HepG2 (cell line): ENCODE measurements at regions not wholly inside any gene's neighbourhood (a gene's known extent, or its start where the extent isn't known, plus 50 kb on each side); places are given as distances from the start of the nearest gene placed in this dataset.

ENCODE experiments used
- ATAC-seq: fragments of 200-7000 bp; cut with Tn5 transposase; 3 replicates; pipeline ENCODE4 v1.9.1; 2020; ENCODE audit warnings: mild to moderate bottlenecking, moderate library complexity
- BruUV-seq: library from RNA; stranded (reverse); fragments of 400-500 nt; replicated peaks from 2 replicates; lab custom pipeline; 2021; lab: Mats Ljungman, UMichigan
- CTCF ChIA-PET: fragments of 300-600 bp; formaldehyde crosslinking; extraction: SDS; loops from one replicate; lab custom pipeline; 2021; ENCODE audit warnings: low total read pairs, inconsistent platforms, low intra/inter-chr PET ratio; lab: Yijun Ruan, JAX
- POLR2A ChIA-PET: fragments of 350-600 bp; sonication (Branson Sonifier 250); formaldehyde crosslinking; loops from one replicate; lab custom pipeline; 2020; ENCODE audit warnings: antibody characterized with exemption, inconsistent platforms; lab: Yijun Ruan, JAX
- DNase-seq: peaks from one replicate; pipeline ENCODE4 v3.0.0-alpha.2; 2015; ENCODE audit warnings: low spot score
- FAIRE-seq: peaks from 3 replicates; lab custom pipeline; 2011; peaks lifted over from hg19 to GRCh38; lab: Jason Lieb, UNC
- H2AFZ ChIP-seq: one replicate; pipeline ENCODE4 v1.6.1; 2011; ENCODE audit warnings: low read length, inconsistent platforms
- H3K27ac ChIP-seq: fragments of 300-600 bp; 3 replicates; pipeline ENCODE4 v1.8.0; 2011; ENCODE audit warnings: mixed run types, mild to moderate bottlenecking, mixed read lengths, low read length, inconsistent platforms; ENCODE audit not compliant: insufficient read depth; ENCODE audit errors: extremely low read length
- H3K27me3 ChIP-seq, 2 experiments: fragments of 200-600 bp in 1 of 2; 2 replicates in 1 of 2; 3 replicates in 1 of 2; pipeline versions ENCODE4 v1.6.0 to v1.8.0; 2011; ENCODE audit warnings: low read length in 2 of 2, mild to moderate bottlenecking in 2 of 2, moderate library complexity in 2 of 2, inconsistent platforms in 1 of 2; ENCODE audit not compliant: insufficient read depth in 2 of 2, control insufficient read depth in 1 of 2
- H3K36me3 ChIP-seq, 2 experiments: fragments of 200-600 bp in 1 of 2; replicated peaks in 1 of 2; 2 replicates in 1 of 2; 3 replicates in 1 of 2; pipeline versions ENCODE4 v1.5.1 to v1.8.0; 2011; ENCODE audit warnings: low read length in 2 of 2, inconsistent platforms in 1 of 2; ENCODE audit not compliant: insufficient read depth in 2 of 2, control insufficient read depth in 1 of 2
- H3K4me1 ChIP-seq: 2 replicates; pipeline ENCODE4 v1.5.1; 2012; ENCODE audit warnings: low read length, inconsistent platforms; ENCODE audit not compliant: insufficient read depth
- H3K4me2 ChIP-seq: 2 replicates; pipeline ENCODE4 v1.6.0; 2011; ENCODE audit warnings: low read depth, low read length, inconsistent platforms
- H3K4me3 ChIP-seq, 3 experiments: fragments of 200-600 bp in 1 of 3; sonication (generic), shearing (Covaris generic) in 1 of 3; replicated peaks in 1 of 3; 2 replicates each; pipeline ENCODE4 v1.5.1; 2011 to 2016; ENCODE audit warnings: low read length in 3 of 3, inconsistent platforms in 2 of 3, low read depth in 2 of 3, mild to moderate bottlenecking in 2 of 3, control low read depth in 1 of 3, mixed read lengths in 1 of 3; ENCODE audit not compliant: insufficient read depth in 1 of 3
- H3K79me2 ChIP-seq: one replicate; pipeline ENCODE4 v1.6.1; 2011; ENCODE audit warnings: low read length, inconsistent platforms; ENCODE audit not compliant: insufficient read depth
- H3K9ac ChIP-seq: 2 replicates; pipeline ENCODE4 v1.6.0; 2011; ENCODE audit warnings: mild to moderate bottlenecking, low read depth, low read length, inconsistent platforms; ENCODE audit not compliant: insufficient read depth
- H3K9me3 ChIP-seq: 2 replicates; pipeline ENCODE4 v1.5.1; 2012; ENCODE audit warnings: mild to moderate bottlenecking, low read length
- H4K20me1 ChIP-seq: 2 replicates; pipeline ENCODE4 v1.6.0; 2011; ENCODE audit warnings: inconsistent platforms, mild to moderate bottlenecking, low read length, moderate library complexity; ENCODE audit not compliant: insufficient read depth
- GATA4 ChIP-seq: sonication (generic); IDR thresholded peaks from 2 replicates; pipeline ENCODE4 v1.6.1; 2016; ENCODE audit warnings: antibody characterized with exemption, low read depth, borderline replicate concordance
- NKX3-1 ChIP-seq: sonication (generic); formaldehyde crosslinking; IDR thresholded peaks from 2 replicates; pipeline ENCODE4 v1.5.0; 2020; ENCODE audit warnings: missing genetic modification reagents
- SKI ChIP-seq: fragments of 450-650 bp; IDR thresholded peaks from one replicate; pipeline ENCODE4 v1.6.1; 2018; ENCODE audit warnings: mild to moderate bottlenecking; ENCODE audit not compliant: partially characterized antibody
- ZBTB1 ChIP-seq: sonication (generic); formaldehyde crosslinking; IDR thresholded peaks from 2 replicates; pipeline ENCODE4 v1.4.0; 2020; ENCODE audit warnings: missing genetic modification reagents, borderline replicate concordance
- ZBTB4 ChIP-seq: sonication (generic); formaldehyde crosslinking; IDR thresholded peaks from 2 replicates; pipeline ENCODE4 v1.4.0; 2020; ENCODE audit warnings: missing genetic modification reagents, mild to moderate bottlenecking, borderline replicate concordance
- ZNF230 ChIP-seq: sonication (generic); formaldehyde crosslinking; IDR thresholded peaks from 2 replicates; pipeline ENCODE4 v1.4.0; 2020; ENCODE audit warnings: mild to moderate bottlenecking, missing genetic modification reagents
- ZNF292 ChIP-seq: sonication (generic); formaldehyde crosslinking; IDR thresholded peaks from 2 replicates; pipeline ENCODE4 v1.8.1; 2022; ENCODE audit warnings: mild to moderate bottlenecking, low read depth, missing genetic modification reagents, borderline replicate concordance
- WGBS: methylation state at CpG from one replicate; pipeline ENCODE4 v1.1.6; 2017; ENCODE audit warnings: low lambda C conversion rate; 5-methylcytosine and 5-hydroxymethylcytosine counted together
- in situ Hi-C: cut with HindIII; loops from 2 replicates; pipeline ENCODE4 v1.10.0; 2017; ENCODE audit warnings: low pct_unique_long_range_greater_than_20kb; ENCODE audit not compliant: extremely low pct_ligation_motif_present
- intact Hi-C: fragments of 100-400 bp; cut with micrococcal nuclease; formaldehyde crosslinking; loops from one replicate; pipeline ENCODE4 v1.10.0; 2022; ENCODE audit not compliant: unreplicated experiment
- TF ChIP-seq, protein P1 (sequence below): sonication (generic); formaldehyde crosslinking; IDR thresholded peaks from 2 replicates; pipeline ENCODE4 v1.4.0; 2020; ENCODE audit warnings: mild to moderate bottlenecking, missing genetic modification reagents

- Histone ChIP-seq H2AFZ (no peak overlapping the region), H3K27me3 (no peaks in the 10 kb centered on the region), H3K36me3 (no peaks in the 10 kb centered on the region), H3K27ac (no peak overlapping the region), H3K79me2 (no peaks in the 10 kb centered on the region), H3K4me1 (no peaks in the 10 kb centered on the region), H3K4me3 (no peak overlapping the region), H3K9me3 (no peaks in the 10 kb centered on the region), H3K4me2 (no peak overlapping the region), H4K20me1 (no peaks in the 10 kb centered on the region), H3K9ac (no peak overlapping the region)
- FAIRE-seq (no peak), DNase-seq (no peak), ATAC-seq (no peak)
- ChIA-PET POLR2A (no interaction called here), CTCF (no interaction called here)
- intact Hi-C loops = no loop called here
- in situ Hi-C loops = no loop called here
- 0% methylated on average over 1 of the region's 1 CpG for WGBS
- TF ChIP-seq NKX3-1 (CRISPR knock-in tag) (no peak), ZBTB4 (CRISPR knock-in tag) (no peak), ZBTB1 (CRISPR knock-in tag) (no peak), GATA4 (no peak), SKI (no peak), ZNF292 (no peak), ZNF230 (CRISPR knock-in tag) (no peak)
- TF ChIP-seq, protein P1, sequence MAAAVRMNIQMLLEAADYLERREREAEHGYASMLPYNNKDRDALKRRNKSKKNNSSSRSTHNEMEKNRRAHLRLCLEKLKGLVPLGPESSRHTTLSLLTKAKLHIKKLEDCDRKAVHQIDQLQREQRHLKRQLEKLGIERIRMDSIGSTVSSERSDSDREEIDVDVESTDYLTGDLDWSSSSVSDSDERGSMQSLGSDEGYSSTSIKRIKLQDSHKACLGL = no peak
- TF ChIP-seq, all 625 proteins: peak for 0
- no TSS peak for BruUV-seq
These were observed 421.1 kb downstream of the KLF5 start for GRCh38 chr13:73479856-73480255.
